Lung (tissue), 11 donors: ENCODE measurements at regions not wholly inside any gene's neighbourhood (a gene's known extent, or its start where the extent isn't known, plus 50 kb on each side); places are given as distances from the start of the nearest gene placed in this dataset.

Experiments
- ATAC-seq: fragments of 200-7000 bp; cut with Tn5 transposase; one replicate; pipeline ENCODE4 v1.9.1; 2020; ENCODE audit warnings: moderate number of reproducible peaks; ENCODE audit not compliant: insufficient read depth, low FRiP score
- DNase-seq, 3 donors: peaks; one replicate each; pipeline ENCODE4 v3.0.0-alpha.2; 2013 to 2017
- H3K27ac ChIP-seq, 2 donors: one replicate each; pipeline ENCODE4 v1.5.1; 2013; ENCODE audit warnings: mild to moderate bottlenecking in 2 of 2, moderate library complexity in 2 of 2, control low read depth in 1 of 2, inconsistent platforms in 1 of 2, low read depth in 1 of 2, low read length in 1 of 2
- H3K27me3 ChIP-seq, 3 donors: one replicate each; pipeline ENCODE4 v1.5.1; 2013; ENCODE audit warnings: low read length in 2 of 3; ENCODE audit not compliant: control insufficient read depth in 3 of 3, insufficient read depth in 3 of 3
- H3K36me3 ChIP-seq, 4 donors: one replicate each; pipeline ENCODE4 v1.5.1; 2013; ENCODE audit warnings: low read length in 4 of 4, mild to moderate bottlenecking in 1 of 4, moderate library complexity in 1 of 4; ENCODE audit not compliant: control insufficient read depth in 4 of 4, insufficient read depth in 4 of 4
- H3K4me1 ChIP-seq, 5 donors: one replicate each; pipeline ENCODE4 v1.5.1; 2013; ENCODE audit warnings: low read length in 5 of 5, mild to moderate bottlenecking in 2 of 5, moderate library complexity in 1 of 5; ENCODE audit not compliant: control insufficient read depth in 5 of 5, insufficient read depth in 5 of 5
- H3K4me3 ChIP-seq: one replicate; pipeline ENCODE4 v1.5.1; 2013; ENCODE audit warnings: mild to moderate bottlenecking, control low read depth, moderate library complexity
- H3K9ac ChIP-seq, 2 donors: one replicate each; pipeline ENCODE4 v1.5.1; 2013; ENCODE audit warnings: low read length in 2 of 2, control low read depth in 1 of 2; ENCODE audit not compliant: insufficient read depth in 1 of 2
- H3K9me3 ChIP-seq, 4 donors: one replicate each; pipeline ENCODE4 v1.5.1; 2013; ENCODE audit warnings: low read length in 3 of 4, mild to moderate bottlenecking in 1 of 4, moderate library complexity in 1 of 4; ENCODE audit not compliant: control insufficient read depth in 4 of 4, insufficient read depth in 3 of 4
- CTCF ChIP-seq: IDR thresholded peaks from 2 replicates; pipeline ENCODE4 v1.5.1; 2012; ENCODE audit warnings: mild to moderate bottlenecking; ENCODE audit errors: control extremely low read depth, extremely low read depth
- WGBS, 2 donors: extraction: QIAGEN DNeasy Blood & Tissue Kit; methylation state at CpG; one replicate each; pipeline ENCODE4 v1.1.7; 2013; 5-methylcytosine and 5-hydroxymethylcytosine counted together
- donor health status: control.
- donor health status: control.
- donor health status: Bipolar disorder and iron deficiency.
- donor health status: healthy.
- donor health status: DM: yes; HTN: yes; CAD: no.

GRCh38 chr9:38129366-38129765, 60.3 kb upstream of the SHB start:
- WGBS, 2 donors = 88 to 90% methylated on average over 6 of the region's 6 CpGs
- Histone ChIP-seq H3K9me3 (peaks cover 0 to 2% (median 0%) of the 10 kb centered on the region in 4 donors), H3K4me1 (no peaks in the 10 kb centered on the region), H3K27ac (no peak overlapping the region), H3K4me3 (no peak overlapping the region), H3K9ac (no peak overlapping the region), H3K36me3 (no peaks in the 10 kb centered on the region), H3K27me3 (no peaks in the 10 kb centered on the region)
- no peak for TF ChIP-seq CTCF
- DNase-seq (no peak), ATAC-seq (peak; percentile 44)

GRCh38 chr9:38128752-38129270, 59.8 kb upstream of the SHB start:
- Histone ChIP-seq H3K9ac (no peak overlapping the region), H3K9me3 (peaks cover 0 to 2% (median 0%) of the 10 kb centered on the region in 4 donors), H3K27me3 (no peaks in the 10 kb centered on the region), H3K4me3 (no peak overlapping the region), H3K36me3 (no peaks in the 10 kb centered on the region), H3K27ac (no peak overlapping the region), H3K4me1 (no peaks in the 10 kb centered on the region)
- ATAC-seq = no peak
- DNase-seq = no peak
- WGBS, 2 donors = 94 to 95% methylated on average over 5 of the region's 5 CpGs
- TF ChIP-seq CTCF = no peak

GRCh38 chr9:38127271-38127839, 58.3 kb upstream of the SHB start:
- Histone ChIP-seq H3K4me3 (no peak overlapping the region), H3K27me3 (no peaks in the 10 kb centered on the region), H3K36me3 (no peaks in the 10 kb centered on the region), H3K9ac (no peak overlapping the region), H3K4me1 (no peaks in the 10 kb centered on the region), H3K9me3 (peaks cover 0 to 2% (median 0%) of the 10 kb centered on the region in 4 donors), H3K27ac (no peak overlapping the region)
- 79 to 89% methylated on average over 6 of the region's 6 CpGs for WGBS, 2 donors
- ATAC-seq = no peak
- TF ChIP-seq CTCF = no peak
- no peak for DNase-seq

GRCh38 chr9:38126730-38127129, 57.7 kb upstream of the SHB start:
- Histone ChIP-seq H3K9me3 (peaks cover 0 to 2% (median 0%) of the 10 kb centered on the region in 4 donors), H3K27ac (no peak overlapping the region), H3K4me1 (no peaks in the 10 kb centered on the region), H3K9ac (no peak overlapping the region), H3K27me3 (no peaks in the 10 kb centered on the region), H3K4me3 (no peak overlapping the region), H3K36me3 (no peaks in the 10 kb centered on the region)
- ATAC-seq (no peak), DNase-seq (no peak)
- TF ChIP-seq CTCF = no peak
- 75 to 80% methylated on average over 6 of the region's 6 CpGs for WGBS, 2 donors
